22Rv1 (cell line): ENCODE measurements at regions not wholly inside any gene's neighbourhood (a gene's known extent, or its start where the extent isn't known, plus 50 kb on each side); places are given as distances from the start of the nearest gene placed in this dataset.

Experiments
- H3K27ac ChIP-seq: fragments of 450-650 bp; 2 replicates; pipeline ENCODE4 v1.5.1; 2017
- CTCF ChIP-seq: fragments of 450-650 bp; IDR thresholded peaks from 2 replicates; pipeline ENCODE4 v1.5.1; 2017; ENCODE audit warnings: mild to moderate bottlenecking
- ZFX ChIP-seq: fragments of 450-650 bp; IDR thresholded peaks from 2 replicates; pipeline ENCODE4 v1.6.1; 2017; ENCODE audit warnings: antibody characterized with exemption, borderline replicate concordance

DNA sequence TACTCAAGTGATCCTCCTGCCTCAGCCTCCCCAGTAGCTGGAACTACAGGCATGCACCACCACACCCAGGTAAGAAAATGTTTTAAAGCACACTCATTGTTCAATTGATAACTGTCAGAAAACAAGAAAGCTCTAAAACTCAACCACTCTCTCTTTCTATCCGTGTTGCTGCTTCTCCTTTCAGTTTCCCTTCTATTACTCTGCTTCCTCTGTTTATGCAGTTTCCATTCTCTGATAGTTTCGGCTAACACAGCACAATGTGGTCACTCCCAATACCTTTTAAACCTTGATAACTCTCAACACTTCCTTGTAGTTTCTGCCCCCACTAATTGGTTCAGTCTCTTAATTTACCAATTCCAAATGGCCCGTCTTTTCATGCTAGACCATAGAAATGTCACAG, 59.2 kb upstream of the NR4A3 start:
- no peak overlapping the region for H3K27ac ChIP-seq
- TF ChIP-seq ZFX (no peak), CTCF (no peak)
